DMS153 treated with DMSO at 0.1 percent for 48 hours (cell line): ENCODE measurements at regions not wholly inside any gene's neighbourhood (a gene's known extent, or its start where the extent isn't known, plus 50 kb on each side); places are given as distances from the start of the nearest gene placed in this dataset.

Experiments used
- DNase-seq: peaks from one replicate; lab custom pipeline; 2025; ENCODE audit not compliant: unreplicated experiment; lab: John Stamatoyannopoulos, UW

GRCh38 chr12:88790231-88790630 is 210.0 kb upstream of the KITLG start:
- no peak for DNase-seq

- no peak for DNase-seq
These were observed 203.9 kb upstream of the KITLG start for GRCh38 chr12:88784166-88784565.

GRCh38 chr12:88782351-88782750 is 202.1 kb upstream of the KITLG start:
- DNase-seq, result no peak

GRCh38 chr12:88781909-88782308 is 201.6 kb upstream of the KITLG start:
- no peak for DNase-seq

GRCh38 chr12:88778064-88778463 is 197.8 kb upstream of the KITLG start:
- no peak for DNase-seq

GRCh38 chr12:88775742-88776151 is 195.5 kb upstream of the KITLG start:
- no peak for DNase-seq

GRCh38 chr12:88767699-88768098 is 187.4 kb upstream of the KITLG start:
- no peak for DNase-seq

GRCh38 chr12:88764781-88765480 is 184.7 kb upstream of the KITLG start:
- DNase-seq, result no peak

- no peak for DNase-seq
These were observed 183.3 kb upstream of the KITLG start for GRCh38 chr12:88763536-88764100.

- DNase-seq, result no peak
These were observed 177.9 kb upstream of the KITLG start for GRCh38 chr12:88758176-88758575.

GRCh38 chr12:88756917-88757316 is 176.6 kb upstream of the KITLG start:
- DNase-seq, result no peak

GRCh38 chr12:88756153-88756552 is 175.9 kb upstream of the KITLG start:
- DNase-seq, result no peak

GRCh38 chr12:88753707-88754106 is 173.4 kb upstream of the KITLG start:
- no peak for DNase-seq

- DNase-seq, result no peak
These were observed 172.8 kb upstream of the KITLG start for GRCh38 chr12:88753066-88753465.

GRCh38 chr12:88752183-88752582 is 171.9 kb upstream of the KITLG start:
- DNase-seq, result no peak

- no peak for DNase-seq
These were observed 170.7 kb upstream of the KITLG start for GRCh38 chr12:88750867-88751543.

- DNase-seq, result no peak
These were observed 166.1 kb upstream of the KITLG start for GRCh38 chr12:88746386-88746785.

- no peak for DNase-seq
These were observed 163.8 kb upstream of the KITLG start for GRCh38 chr12:88743946-88744685.

GRCh38 chr12:88737838-88738472 is 157.7 kb upstream of the KITLG start:
- no peak for DNase-seq

GRCh38 chr12:88736031-88736430 is 155.8 kb upstream of the KITLG start:
- DNase-seq, result no peak

- DNase-seq, result no peak
These were observed 152.7 kb upstream of the KITLG start for GRCh38 chr12:88733008-88733407.
